Common myeloid progenitor, CD34-positive (primary cell): ENCODE measurements at regions not wholly inside any gene's neighbourhood (a gene's known extent, or its start where the extent isn't known, plus 50 kb on each side); places are given as distances from the start of the nearest gene placed in this dataset.

Experiments used
- CTCF ChIA-PET: fragments of 350-600 bp; sonication (Branson Sonifier 250); formaldehyde crosslinking; loops from one replicate; lab custom pipeline; 2021; ENCODE audit warnings: antibody characterized with exemption; lab: Charles Lee
- POLR2A ChIA-PET: fragments of 350-600 bp; sonication (Branson Sonifier 250); formaldehyde crosslinking; loops from one replicate; lab custom pipeline; 2021; ENCODE audit warnings: antibody characterized with exemption; lab: Charles Lee
- DNase-seq, 3 donors: peaks; one replicate each; pipeline versions ENCODE4 v3.0.0 to v3.0.0-alpha.2; 2013
- H3K27ac ChIP-seq, 2 experiments: 1 replicate in 1 of 2; 2 replicates in 1 of 2; pipeline ENCODE4 v1.7.0; 2013; ENCODE audit warnings: inconsistent platforms in 2 of 2, low read length in 2 of 2, mild to moderate bottlenecking in 2 of 2, low read depth in 1 of 2, moderate library complexity in 1 of 2; ENCODE audit not compliant: severe bottlenecking in 2 of 2, insufficient read depth in 1 of 2, poor library complexity in 1 of 2
- H3K27me3 ChIP-seq, 5 experiments: replicated peaks in 2 of 5; 1 replicate in 3 of 5; 2 replicates in 2 of 5; pipeline versions ENCODE4 v1.6.1 to v1.7.0; 2013; ENCODE audit warnings: low read length in 4 of 5, mild to moderate bottlenecking in 2 of 5, moderate library complexity in 2 of 5, inconsistent platforms in 1 of 5; ENCODE audit not compliant: insufficient read depth in 5 of 5, control insufficient read depth in 4 of 5
- H3K36me3 ChIP-seq, 4 experiments: 1 replicate in 2 of 4; 2 replicates in 2 of 4; pipeline versions ENCODE4 v1.6.1 to v1.7.0; 2013; ENCODE audit warnings: low read length in 3 of 4, control low read depth in 1 of 4, mild to moderate bottlenecking in 1 of 4; ENCODE audit not compliant: control insufficient read depth in 4 of 4, insufficient read depth in 4 of 4
- H3K4me1 ChIP-seq, 4 experiments: 1 replicate in 3 of 4; 2 replicates in 1 of 4; pipeline versions ENCODE4 v1.6.1 to v1.7.1; 2013; ENCODE audit warnings: low read length in 3 of 4, mild to moderate bottlenecking in 3 of 4, control low read depth in 1 of 4, inconsistent platforms in 1 of 4, moderate library complexity in 1 of 4; ENCODE audit not compliant: control insufficient read depth in 4 of 4, insufficient read depth in 4 of 4; ENCODE audit errors: control extremely low read depth in 1 of 4
- H3K4me3 ChIP-seq, 7 experiments: 1 replicate in 4 of 7; 2 replicates in 3 of 7; pipeline versions ENCODE4 v1.5.1 to v1.7.0; 2013; ENCODE audit warnings: mild to moderate bottlenecking in 7 of 7, low read length in 6 of 7, moderate library complexity in 6 of 7, inconsistent platforms in 2 of 7, low read depth in 2 of 7, control low read depth in 1 of 7; ENCODE audit not compliant: insufficient read depth in 4 of 7, control insufficient read depth in 1 of 7; ENCODE audit errors: extremely low read depth in 1 of 7
- H3K9me3 ChIP-seq, 5 experiments: 1 replicate in 4 of 5; 2 replicates in 1 of 5; pipeline versions ENCODE4 v1.6.1 to v1.7.1; 2013; ENCODE audit warnings: low read length in 4 of 5, mild to moderate bottlenecking in 2 of 5, inconsistent platforms in 1 of 5, low read depth in 1 of 5, moderate library complexity in 1 of 5; ENCODE audit not compliant: control insufficient read depth in 4 of 5, insufficient read depth in 2 of 5; ENCODE audit errors: control extremely low read depth in 1 of 5
- WGBS: methylation state at CpG from one replicate; pipeline ENCODE4 v1.1.5; 2013; ENCODE audit not compliant: insufficient coverage; 5-methylcytosine and 5-hydroxymethylcytosine counted together

DNA sequence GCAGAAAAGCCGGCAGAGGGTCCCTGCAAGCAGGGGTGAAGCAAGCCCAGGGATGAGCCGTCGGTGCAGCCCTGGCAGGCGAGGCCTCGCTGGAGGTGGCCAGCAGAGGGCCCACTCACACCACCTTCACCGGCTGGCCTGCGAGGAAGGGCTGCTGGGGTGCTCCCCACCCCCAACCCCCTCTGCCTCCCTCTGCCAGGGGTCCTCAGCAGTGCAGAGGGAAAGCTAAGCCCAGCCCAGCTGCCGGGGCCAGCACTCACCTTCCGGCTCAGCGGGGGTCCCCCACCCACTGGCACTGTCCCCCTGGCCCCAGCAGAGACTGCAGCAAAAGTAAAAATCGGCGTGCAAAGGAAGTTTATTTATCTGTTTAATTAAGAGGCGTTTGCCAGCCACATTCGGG is 113.4 kb downstream of the ENGASE start:
- peak in 2 of 3 donors; percentile 23 to 29 for DNase-seq
- peaks cover 5 to 99% (median 36%) of the 10 kb centered on the region in 5 experiments for H3K27me3 ChIP-seq
- no peak overlapping the region for H3K4me3 ChIP-seq
- ChIA-PET CTCF (interaction anchor here (1.3 kb wide), 1 partner anchor 204 kb away, joined by 3 read pairs; no protein-coding TSS in a partner anchor), POLR2A (no interaction called here)
- no peak overlapping the region for H3K27ac ChIP-seq
- no peaks in the 10 kb centered on the region for H3K36me3 ChIP-seq
- no peaks in the 10 kb centered on the region for H3K9me3 ChIP-seq
- peaks cover 0 to 12% (median 11%) of the 10 kb centered on the region in 4 experiments for H3K4me1 ChIP-seq
- WGBS: 0% methylated on average over 2 of the region's 14 CpGs

DNA sequence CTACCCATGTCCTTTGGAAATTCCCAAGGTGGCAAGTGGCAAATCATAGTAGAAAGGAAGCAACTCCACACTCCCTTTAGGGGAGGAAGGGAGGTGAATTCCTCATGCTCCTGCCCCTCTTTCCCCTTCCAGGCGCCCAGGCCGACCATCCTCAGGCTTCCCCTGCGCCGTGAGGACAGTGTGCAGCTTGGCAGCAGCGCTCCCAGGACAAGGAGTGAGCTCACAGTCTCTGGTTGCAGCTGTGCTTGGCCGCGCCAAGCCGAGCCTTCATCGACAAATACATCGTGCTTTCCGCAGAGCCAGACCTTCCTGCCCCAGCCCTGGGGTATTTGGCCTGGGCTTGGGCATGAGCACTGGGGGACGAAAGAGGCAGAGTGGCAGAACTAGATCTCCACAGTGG is 112.6 kb downstream of the ENGASE start:
- 77% methylated on average over 12 of the region's 12 CpGs for WGBS
- Histone ChIP-seq H3K36me3 (no peaks in the 10 kb centered on the region), H3K4me3 (no peak overlapping the region), H3K9me3 (no peaks in the 10 kb centered on the region), H3K4me1 (peaks cover 0 to 15% (median 11%) of the 10 kb centered on the region in 4 experiments), H3K27ac (no peak overlapping the region), H3K27me3 (peaks cover 5 to 96% (median 31%) of the 10 kb centered on the region in 5 experiments)
- DNase-seq: no peak
- CTCF ChIA-PET: interaction anchor here (1.3 kb wide), 1 partner anchor 205 kb away, joined by 3 read pairs; no protein-coding TSS in a partner anchor
- POLR2A ChIA-PET: no interaction called here

DNA sequence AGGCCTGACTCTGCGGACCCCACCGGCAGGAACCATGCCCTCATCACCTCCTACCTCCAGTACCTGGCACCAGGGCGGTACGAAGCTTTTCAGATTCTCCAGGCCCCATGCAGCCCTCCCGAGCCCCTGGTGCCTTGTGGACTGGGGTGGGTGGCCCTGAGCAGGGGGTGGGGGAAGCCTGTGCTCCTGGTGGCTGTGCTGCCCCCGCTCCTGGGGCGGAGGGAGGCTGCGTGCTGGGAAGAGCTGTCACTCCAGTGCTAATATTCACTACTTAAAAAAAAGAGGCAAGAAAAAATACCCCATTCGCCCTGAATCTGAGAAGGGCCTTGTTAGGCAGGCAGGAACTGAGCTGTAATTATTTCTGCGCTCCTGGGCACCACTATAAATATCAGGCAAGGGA is 111.8 kb downstream of the ENGASE start:
- no peaks in the 10 kb centered on the region for H3K9me3 ChIP-seq
- POLR2A ChIA-PET: no interaction called here
- CTCF ChIA-PET: no interaction called here
- peaks cover 0 to 15% (median 11%) of the 10 kb centered on the region in 4 experiments for H3K4me1 ChIP-seq
- H3K27me3 ChIP-seq: peaks cover 5 to 96% (median 30%) of the 10 kb centered on the region in 5 experiments
- no peak for DNase-seq
- 80% methylated on average over 7 of the region's 10 CpGs for WGBS
- H3K4me3 ChIP-seq: no peak overlapping the region
- H3K36me3 ChIP-seq: no peaks in the 10 kb centered on the region
- H3K27ac ChIP-seq: no peak overlapping the region

DNA sequence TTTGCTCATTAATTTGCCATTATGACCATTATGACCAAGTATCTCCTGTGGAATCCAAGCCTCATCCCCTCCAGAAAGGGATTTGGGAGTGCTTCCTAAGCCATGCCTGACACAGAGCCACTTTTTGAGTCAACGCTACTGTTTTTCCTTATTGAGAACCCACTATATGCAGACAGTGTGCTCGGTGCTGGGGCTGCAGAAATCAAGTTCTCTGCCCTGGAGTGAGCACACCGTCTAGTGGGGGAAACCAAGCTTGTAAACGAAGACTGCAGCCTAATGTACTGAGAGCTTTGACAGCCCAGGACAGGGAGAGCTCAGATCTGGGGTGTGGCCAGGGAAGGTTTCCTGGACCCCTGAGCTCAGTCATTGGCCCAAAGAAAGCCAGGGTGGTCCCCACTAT is 111.0 kb downstream of the ENGASE start:
- DNase-seq: no peak
- Histone ChIP-seq H3K4me3 (no peak overlapping the region), H3K27me3 (peaks cover 0 to 96% (median 31%) of the 10 kb centered on the region in 5 experiments), H3K36me3 (no peaks in the 10 kb centered on the region), H3K9me3 (no peaks in the 10 kb centered on the region), H3K4me1 (peaks cover 0 to 15% (median 11%) of the 10 kb centered on the region in 4 experiments), H3K27ac (no peak overlapping the region)
- ChIA-PET CTCF (interaction anchor here (0.8 kb wide), 1 partner anchor 10 kb away, joined by 3 read pairs; no protein-coding TSS in a partner anchor), POLR2A (no interaction called here)
- WGBS: 98% methylated on average over 4 of the region's 4 CpGs

- H3K36me3 ChIP-seq: no peaks in the 10 kb centered on the region
- DNase-seq: no peak
- peak overlapping the region in 3 of 7 experiments; percentile 49 to 60 (median 58) for H3K4me3 ChIP-seq
- CTCF ChIA-PET: no interaction called here
- POLR2A ChIA-PET: no interaction called here
- no peak overlapping the region for H3K27ac ChIP-seq
- WGBS: 93% methylated on average over 3 of the region's 10 CpGs
- peaks cover 0 to 96% (median 27%) of the 10 kb centered on the region in 5 experiments for H3K27me3 ChIP-seq
- H3K4me1 ChIP-seq: peaks cover 0 to 15% (median 11%) of the 10 kb centered on the region in 4 experiments
- H3K9me3 ChIP-seq: no peaks in the 10 kb centered on the region
Observed at GRCh38 chr17:79184219-79184618, 109.6 kb downstream of the ENGASE start.

DNA sequence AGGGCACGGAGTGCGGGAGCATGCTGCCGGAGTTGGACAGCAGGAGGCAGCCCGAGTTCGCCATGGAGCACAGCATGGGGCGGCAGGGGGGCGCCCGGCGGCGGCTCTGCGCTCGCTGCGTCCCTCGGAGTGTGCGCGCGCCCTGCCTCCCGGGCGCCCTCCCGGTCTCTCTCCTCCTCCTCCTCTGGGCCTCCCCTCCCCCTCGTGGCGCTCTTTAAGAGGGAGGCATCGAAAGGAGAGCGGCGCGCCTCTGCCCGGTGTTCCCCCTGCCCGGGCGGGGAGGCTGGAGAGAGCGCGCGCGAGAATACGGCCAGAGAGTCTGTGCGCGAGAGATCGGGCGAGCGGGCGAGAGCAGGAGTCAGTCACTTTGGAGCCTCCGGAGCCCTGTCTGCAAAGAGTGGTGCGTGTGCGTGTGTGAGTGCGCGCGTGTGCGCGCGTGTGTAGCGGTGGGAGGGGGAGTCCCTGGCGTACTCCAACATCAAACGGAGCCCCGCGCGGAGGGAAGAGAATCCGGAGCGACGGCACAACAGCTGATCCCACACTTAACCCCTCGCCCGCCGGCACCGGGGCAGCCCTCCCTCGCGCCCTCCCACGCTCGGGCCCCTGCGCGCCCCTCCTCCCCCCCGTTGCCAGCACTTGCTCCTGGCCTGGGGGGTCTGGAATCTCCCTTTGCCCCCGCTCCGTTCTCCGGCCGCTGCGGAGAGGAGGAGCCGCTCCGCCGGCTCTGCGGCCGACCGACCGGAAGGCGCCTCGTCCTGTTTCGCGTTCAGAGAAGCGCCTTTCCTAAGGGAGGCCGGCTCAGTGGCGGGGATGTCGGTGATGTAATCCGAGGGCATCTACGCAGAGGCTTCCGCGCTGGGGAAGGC is 108.9 kb downstream of the ENGASE start:
- CTCF ChIA-PET: no interaction called here
- peaks cover 0 to 95% (median 27%) of the 10 kb centered on the region in 5 experiments for H3K27me3 ChIP-seq
- DNase-seq: peak; percentile 31 to 68 (median 57)
- no peaks in the 10 kb centered on the region for H3K9me3 ChIP-seq
- no peak overlapping the region for H3K27ac ChIP-seq
- under 1% methylated on average over 63 of the region's 93 CpGs for WGBS
- peaks cover 0 to 15% (median 11%) of the 10 kb centered on the region in 4 experiments for H3K4me1 ChIP-seq
- H3K4me3 ChIP-seq: peak overlapping the region in 6 of 7 experiments; percentile 34 to 60 (median 44)
- no peaks in the 10 kb centered on the region for H3K36me3 ChIP-seq
- POLR2A ChIA-PET: interaction anchor here (0.6 kb wide), 1 partner anchor 17 kb away, joined by 3 read pairs; no protein-coding TSS in a partner anchor

- no peak overlapping the region for H3K27ac ChIP-seq
- peaks cover 0 to 94% (median 27%) of the 10 kb centered on the region in 5 experiments for H3K27me3 ChIP-seq
- H3K9me3 ChIP-seq: no peaks in the 10 kb centered on the region
- POLR2A ChIA-PET: interaction anchor here (0.6 kb wide), 1 partner anchor 18 kb away, joined by 3 read pairs; no protein-coding TSS in a partner anchor
- CTCF ChIA-PET: no interaction called here
- DNase-seq: no peak
- peak overlapping the region in 2 of 7 experiments; percentile 34 to 49 for H3K4me3 ChIP-seq
- no peaks in the 10 kb centered on the region for H3K36me3 ChIP-seq
- under 1% methylated on average over 36 of the region's 43 CpGs for WGBS
- H3K4me1 ChIP-seq: peaks cover 0 to 15% (median 11%) of the 10 kb centered on the region in 4 experiments
Observed at GRCh38 chr17:79183043-79183292, 108.3 kb downstream of the ENGASE start.
